PC-3 (cell line): ENCODE measurements at regions not wholly inside any gene's neighbourhood (a gene's known extent, or its start where the extent isn't known, plus 50 kb on each side); places are given as distances from the start of the nearest gene placed in this dataset.

Experiments
- CTCF ChIP-seq: fragments of 300-600 bp; sonication (generic); conservative IDR thresholded peaks from 2 replicates; pipeline ENCODE4 v1.5.1; 2017; ENCODE audit warnings: antibody characterized with exemption, low read depth, mild to moderate bottlenecking, low read length
- EZH2 ChIP-seq: fragments of 300-600 bp; sonication (generic); IDR thresholded peaks from one replicate; pipeline ENCODE4 v1.6.1; 2017; ENCODE audit warnings: antibody characterized with exemption, mild to moderate bottlenecking, low read length; ENCODE audit not compliant: unreplicated experiment
- EZH2phosphoT487 ChIP-seq: fragments of 300-600 bp; sonication (generic); IDR thresholded peaks from 2 replicates; pipeline ENCODE4 v1.6.1; 2018; ENCODE audit warnings: mild to moderate bottlenecking, antibody characterized with exemption, low read length, borderline replicate concordance

GRCh38 chr12:89826468-89826867 lies 117.8 kb upstream of the ATP2B1 start:
- TF ChIP-seq CTCF (no peak), EZH2 (no peak), EZH2phosphoT487 (no peak)
